GM12874 (cell line): ENCODE measurements at regions not wholly inside any gene's neighbourhood (a gene's known extent, or its start where the extent isn't known, plus 50 kb on each side); places are given as distances from the start of the nearest gene placed in this dataset.

Experiments
- CTCF ChIP-seq: IDR thresholded peaks from 2 replicates; pipeline ENCODE4 v1.5.1; 2011; ENCODE audit warnings: low read depth, mild to moderate bottlenecking, control low read depth, low read length, moderate library complexity; ENCODE audit not compliant: insufficient read depth

- TF ChIP-seq CTCF: no peak
Measured at GRCh38 chr3:110783541-110783940, 288.1 kb upstream of the NECTIN3 start.

GRCh38 chr3:110788794-110789193 lies 282.8 kb upstream of the NECTIN3 start:
- TF ChIP-seq CTCF: no peak

GRCh38 chr3:110789315-110789714 lies 282.3 kb upstream of the NECTIN3 start:
- no peak for TF ChIP-seq CTCF

GRCh38 chr3:110790631-110791030 lies 281.0 kb upstream of the NECTIN3 start:
- TF ChIP-seq CTCF: no peak

GRCh38 chr3:110791995-110792686 lies 279.5 kb upstream of the NECTIN3 start:
- TF ChIP-seq CTCF: no peak

- no peak for TF ChIP-seq CTCF
Measured at GRCh38 chr3:110793611-110794010, 278.0 kb upstream of the NECTIN3 start.

GRCh38 chr3:110795163-110795562 lies 276.5 kb upstream of the NECTIN3 start:
- TF ChIP-seq CTCF: no peak
